GM23248 (cell line): ENCODE measurements at regions not wholly inside any gene's neighbourhood (a gene's known extent, or its start where the extent isn't known, plus 50 kb on each side); places are given as distances from the start of the nearest gene placed in this dataset.

Experiments used
- DNase-seq: peaks from one replicate; pipeline ENCODE4 v3.0.0-alpha.2; 2015
- H2AFZ ChIP-seq: fragments of 200-600 bp; sonication (generic); 2 replicates; pipeline ENCODE4 v1.6.1; 2016; ENCODE audit warnings: antibody characterized with exemption
- H3F3A ChIP-seq: fragments of 200-600 bp; sonication (generic); 2 replicates; pipeline ENCODE4 v1.6.1; 2016; ENCODE audit warnings: mild to moderate bottlenecking, antibody characterized with exemption, mixed run types; ENCODE audit not compliant: insufficient read depth
- H3K27ac ChIP-seq: fragments of 200-600 bp; sonication (generic); 2 replicates; pipeline ENCODE4 v1.5.1; 2016; ENCODE audit warnings: mild to moderate bottlenecking
- H3K27me3 ChIP-seq: fragments of 200-600 bp; sonication (generic); replicated peaks from 2 replicates; pipeline ENCODE4 v1.6.1; 2016; ENCODE audit warnings: mild to moderate bottlenecking; ENCODE audit not compliant: insufficient read depth
- H3K36me3 ChIP-seq: fragments of 200-600 bp; sonication (generic); 2 replicates; pipeline ENCODE4 v1.6.1; 2016; ENCODE audit warnings: low read depth, mild to moderate bottlenecking
- H3K4me1 ChIP-seq: fragments of 200-600 bp; sonication (generic); 2 replicates; pipeline ENCODE4 v1.6.1; 2016; ENCODE audit warnings: mild to moderate bottlenecking; ENCODE audit not compliant: insufficient read depth
- H3K4me2 ChIP-seq: fragments of 200-600 bp; sonication (generic); one replicate; pipeline ENCODE4 v1.6.1; 2016; ENCODE audit warnings: mild to moderate bottlenecking; ENCODE audit not compliant: unreplicated experiment
- H3K4me3 ChIP-seq: fragments of 200-600 bp; sonication (generic); 2 replicates; pipeline ENCODE4 v1.5.1; 2016; ENCODE audit warnings: mild to moderate bottlenecking
- H3K79me2 ChIP-seq: fragments of 200-600 bp; sonication (generic); 2 replicates; pipeline ENCODE4 v1.6.1; 2016; ENCODE audit warnings: mild to moderate bottlenecking; ENCODE audit not compliant: insufficient read depth
- H3K9ac ChIP-seq: fragments of 200-600 bp; sonication (generic); 2 replicates; pipeline ENCODE4 v1.6.1; 2016; ENCODE audit warnings: mild to moderate bottlenecking
- H3K9me2 ChIP-seq: fragments of 200-600 bp; sonication (generic); 2 replicates; pipeline ENCODE4 v1.6.1; 2016; ENCODE audit warnings: mixed run types, mild to moderate bottlenecking, moderate library complexity; ENCODE audit not compliant: insufficient read depth
- H3K9me3 ChIP-seq: fragments of 200-600 bp; sonication (generic); one replicate; pipeline ENCODE4 v1.6.1; 2017; ENCODE audit warnings: low read depth
- H4K20me1 ChIP-seq: fragments of 200-600 bp; sonication (generic); 2 replicates; pipeline ENCODE4 v1.6.0; 2016; ENCODE audit not compliant: insufficient read depth
- EZH2 ChIP-seq: fragments of 200-600 bp; sonication (generic); IDR thresholded peaks from 2 replicates; pipeline ENCODE4 v1.6.1; 2018; ENCODE audit warnings: antibody characterized with exemption, mild to moderate bottlenecking; ENCODE audit not compliant: insufficient read depth, poor library complexity, severe bottlenecking
- EZH2phosphoT487 ChIP-seq: fragments of 200-600 bp; sonication (generic); IDR thresholded peaks from 2 replicates; pipeline ENCODE4 v1.6.1; 2018; ENCODE audit warnings: antibody characterized with exemption, moderate library complexity, mild to moderate bottlenecking, low read depth; ENCODE audit not compliant: insufficient read depth
- WGBS, 2 experiments: methylation state at CpG; one replicate each; pipeline ENCODE4 v1.1.6; 2015 to 2017; ENCODE audit warnings: low lambda C conversion rate in 2 of 2, low coverage in 1 of 2; ENCODE audit errors: missing lambda C conversion rate in 2 of 2; 5-methylcytosine and 5-hydroxymethylcytosine counted together
- in situ Hi-C: fragments of 300-500 bp; cut with MboI; formaldehyde crosslinking; loops from 2 replicates; pipeline ENCODE4 v1.15.0; 2020

DNA sequence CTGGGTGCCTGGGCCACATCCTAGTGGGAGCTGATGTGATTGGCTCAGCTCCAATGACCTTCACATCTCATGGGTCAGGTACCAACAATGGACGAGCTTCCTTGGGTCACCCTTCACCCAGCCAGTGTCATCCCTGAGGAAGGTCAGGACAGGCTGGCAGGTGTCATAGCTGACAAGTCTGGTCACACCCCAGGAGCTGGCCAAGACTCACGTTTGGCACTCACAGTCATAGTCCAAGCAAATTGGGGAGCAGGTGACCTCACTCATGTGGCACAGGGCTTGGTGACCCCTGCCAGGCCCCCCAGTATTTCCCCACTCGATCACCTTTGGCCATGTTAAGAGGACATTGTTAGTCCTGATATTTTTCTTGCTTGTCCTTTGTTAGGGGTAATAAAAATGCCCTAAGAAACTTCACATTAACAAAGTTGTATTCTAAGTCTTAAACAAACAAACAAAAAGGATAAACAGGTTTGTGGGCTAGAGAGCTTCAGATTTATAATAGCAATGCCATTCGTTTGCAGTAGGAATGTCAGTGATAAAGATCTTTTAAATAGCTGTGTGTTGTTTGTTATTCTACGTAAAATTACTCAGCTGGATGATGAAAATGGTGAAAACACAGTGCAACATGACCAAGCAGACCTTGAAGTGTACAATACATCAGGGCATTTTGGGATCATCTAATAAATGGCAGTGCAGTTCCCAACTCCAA, 79.5 kb upstream of the POMGNT2 start:
- Histone ChIP-seq H3K4me3 (no peak overlapping the region), H4K20me1 (no peaks in the 10 kb centered on the region), H3K79me2 (no peaks in the 10 kb centered on the region), H3K27me3 (no peaks in the 10 kb centered on the region), H2AFZ (no peak overlapping the region), H3K27ac (no peak overlapping the region), H3F3A (peaks cover 7% of the 10 kb centered on the region), H3K9me2 (no peaks in the 10 kb centered on the region), H3K4me2 (no peak overlapping the region), H3K4me1 (peaks cover 26% of the 10 kb centered on the region), H3K9me3 (no peaks in the 10 kb centered on the region), H3K9ac (no peak overlapping the region), H3K36me3 (no peaks in the 10 kb centered on the region)
- no peak for TF ChIP-seq EZH2
- peak; percentile 82; the same call in 1 of the 2 replicates for TF ChIP-seq EZH2phosphoT487
- in situ Hi-C loops, result no loop called here
- peak; percentile 63 for DNase-seq
- 43 to 50% methylated on average over 5 of the region's 5 CpGs for WGBS, 2 experiments

DNA sequence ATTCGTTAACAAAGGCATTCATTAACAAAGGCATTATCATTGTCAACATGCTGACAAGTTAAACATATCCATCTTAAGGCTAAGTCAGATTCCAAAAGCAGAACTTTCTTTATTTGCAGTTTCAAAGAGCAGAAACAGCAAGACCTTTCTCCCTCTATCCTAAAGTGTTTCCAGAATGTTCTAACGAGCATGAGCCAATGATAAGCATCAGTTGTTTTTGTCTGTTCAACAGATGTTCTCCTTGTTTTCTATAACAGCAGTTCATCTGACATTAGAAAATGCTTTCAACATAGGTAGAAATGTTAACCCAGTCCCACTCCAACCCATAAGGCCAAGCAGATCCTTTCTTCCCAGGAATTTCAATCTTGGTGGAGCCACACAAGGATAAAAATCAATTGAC, 77.6 kb upstream of the POMGNT2 start:
- H3K9ac ChIP-seq, result no peak overlapping the region
- no peak overlapping the region for H3K27ac ChIP-seq
- no peaks in the 10 kb centered on the region for H3K79me2 ChIP-seq
- no peaks in the 10 kb centered on the region for H4K20me1 ChIP-seq
- H3K9me2 ChIP-seq, result no peaks in the 10 kb centered on the region
- in situ Hi-C loops, result no loop called here
- no peaks in the 10 kb centered on the region for H3K9me3 ChIP-seq
- H3K36me3 ChIP-seq, result no peaks in the 10 kb centered on the region
- H3K4me1 ChIP-seq, result peaks cover 38% of the 10 kb centered on the region
- DNase-seq, result no peak
- peaks cover 23% of the 10 kb centered on the region for H3F3A ChIP-seq
- H2AFZ ChIP-seq, result no peak overlapping the region
- no peaks in the 10 kb centered on the region for H3K27me3 ChIP-seq
- H3K4me2 ChIP-seq, result no peak overlapping the region
- no peak overlapping the region for H3K4me3 ChIP-seq
- WGBS, 2 experiments, result 83 to 86% methylated on average over 2 of the region's 2 CpGs
- TF ChIP-seq EZH2phosphoT487, result no peak
- no peak for TF ChIP-seq EZH2

DNA sequence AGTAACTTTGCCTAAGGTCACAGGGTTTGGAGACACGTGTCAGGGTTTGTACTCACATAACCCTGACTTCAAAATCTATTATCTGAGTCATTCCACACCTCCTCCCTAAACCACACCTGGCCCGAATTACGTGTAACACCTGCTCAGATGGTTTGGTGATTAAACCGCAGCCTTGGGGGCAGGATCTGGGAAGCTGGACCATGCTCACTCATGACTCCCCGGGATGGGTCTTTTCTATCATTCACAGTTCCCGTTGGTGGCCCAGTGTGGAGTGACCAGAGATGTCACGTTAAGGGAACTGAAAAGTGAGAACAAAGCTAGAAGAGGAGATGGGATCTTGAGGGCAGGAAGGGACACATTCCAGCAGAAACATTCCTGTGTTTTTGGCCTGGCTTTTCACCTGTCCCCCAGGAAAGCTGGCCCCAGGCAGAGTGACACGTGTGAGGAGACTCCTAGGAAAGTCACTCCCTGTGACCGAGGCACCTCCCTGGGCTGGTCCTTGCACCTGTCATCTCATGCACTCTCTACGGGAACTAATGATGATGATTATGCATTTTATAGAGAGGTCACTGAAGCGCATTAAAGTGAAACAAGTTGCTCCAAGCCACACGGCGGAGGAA, 75.4 kb upstream of the POMGNT2 start:
- H3K4me2 ChIP-seq, result no peak overlapping the region
- no peaks in the 10 kb centered on the region for H3K27me3 ChIP-seq
- in situ Hi-C loops, result no loop called here
- peaks cover 34% of the 10 kb centered on the region for H3K4me1 ChIP-seq
- DNase-seq, result no peak
- H3K9me2 ChIP-seq, result no peaks in the 10 kb centered on the region
- H3K9ac ChIP-seq, result no peak overlapping the region
- H3K36me3 ChIP-seq, result no peaks in the 10 kb centered on the region
- no peaks in the 10 kb centered on the region for H3K79me2 ChIP-seq
- no peak overlapping the region for H3K27ac ChIP-seq
- no peaks in the 10 kb centered on the region for H4K20me1 ChIP-seq
- TF ChIP-seq EZH2phosphoT487 (no peak), EZH2 (no peak)
- no peaks in the 10 kb centered on the region for H3K9me3 ChIP-seq
- H3K4me3 ChIP-seq, result no peak overlapping the region
- 72 to 74% methylated on average over 13 of the region's 13 CpGs for WGBS, 2 experiments
- H2AFZ ChIP-seq, result no peak overlapping the region
- peaks cover 24% of the 10 kb centered on the region for H3F3A ChIP-seq

DNA sequence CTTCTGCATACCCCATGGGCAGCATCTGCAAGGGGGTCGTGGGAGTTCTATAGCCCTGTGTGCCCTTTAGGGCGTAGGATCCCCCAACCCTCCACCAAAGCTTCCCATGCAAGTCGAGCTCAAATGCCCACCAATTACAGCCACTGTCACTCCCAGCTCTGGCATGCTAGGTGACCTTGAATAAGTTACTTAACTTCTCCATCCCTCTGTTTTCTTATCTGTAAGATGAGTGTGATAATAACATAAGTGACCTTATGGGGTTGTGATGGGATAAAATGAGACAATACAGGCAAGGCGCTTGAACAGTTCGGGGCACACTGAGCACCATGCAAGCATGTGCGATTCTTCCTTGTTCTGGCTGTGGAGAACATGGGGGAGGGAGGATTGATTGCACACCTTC, 74.8 kb upstream of the POMGNT2 start:
- in situ Hi-C loops, result no loop called here
- DNase-seq, result no peak
- H3K4me3 ChIP-seq, result no peak overlapping the region
- no peaks in the 10 kb centered on the region for H3K9me2 ChIP-seq
- H3K79me2 ChIP-seq, result no peaks in the 10 kb centered on the region
- no peaks in the 10 kb centered on the region for H4K20me1 ChIP-seq
- peaks cover 24% of the 10 kb centered on the region for H3F3A ChIP-seq
- H3K27me3 ChIP-seq, result no peaks in the 10 kb centered on the region
- peak overlapping the region; percentile 66 for H3K27ac ChIP-seq
- no peak overlapping the region for H3K9ac ChIP-seq
- no peak overlapping the region for H2AFZ ChIP-seq
- peak overlapping the region; percentile 17 for H3K4me2 ChIP-seq
- H3K4me1 ChIP-seq, result peaks cover 30% of the 10 kb centered on the region
- no peaks in the 10 kb centered on the region for H3K36me3 ChIP-seq
- no peaks in the 10 kb centered on the region for H3K9me3 ChIP-seq
- WGBS, 2 experiments, result 74 to 75% methylated on average over 6 of the region's 6 CpGs
- TF ChIP-seq EZH2 (no peak), EZH2phosphoT487 (no peak)
